Epithelial cell of proximal tubule (primary cell): ENCODE measurements at regions not wholly inside any gene's neighbourhood (a gene's known extent, or its start where the extent isn't known, plus 50 kb on each side); places are given as distances from the start of the nearest gene placed in this dataset.

Experiments
- DNase-seq: peaks from one replicate; pipeline ENCODE4 v3.0.0-alpha.2; 2011; ENCODE audit warnings: low read depth
- H3K4me3 ChIP-seq: 2 replicates; pipeline ENCODE4 v1.5.1; 2011; ENCODE audit warnings: low read depth, mild to moderate bottlenecking, low read length
- TF ChIP-seq, protein P1 (sequence below): conservative IDR thresholded peaks from 2 replicates; pipeline ENCODE4 v1.5.1; 2012; ENCODE audit warnings: low read depth, mild to moderate bottlenecking, low read length

DNA sequence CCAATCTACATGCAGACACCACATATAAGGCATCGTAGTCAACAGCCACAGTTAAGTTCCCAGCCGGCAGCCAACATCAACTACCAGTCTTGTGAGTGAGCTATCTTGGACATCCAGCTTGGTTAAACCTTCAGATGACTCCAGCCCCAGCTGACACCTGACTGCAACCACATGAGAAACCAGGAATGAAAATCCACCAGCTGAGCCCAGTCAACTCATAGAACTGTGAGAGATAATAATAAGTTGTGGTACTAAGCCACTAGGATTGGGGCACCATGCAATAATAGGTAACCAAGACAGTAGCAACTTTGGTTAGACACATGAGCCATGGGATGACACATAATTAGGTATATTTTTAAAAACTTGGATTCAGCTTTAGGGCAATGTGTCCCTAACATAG is 188.1 kb upstream of the BCOR start:
- TF ChIP-seq, protein P1, sequence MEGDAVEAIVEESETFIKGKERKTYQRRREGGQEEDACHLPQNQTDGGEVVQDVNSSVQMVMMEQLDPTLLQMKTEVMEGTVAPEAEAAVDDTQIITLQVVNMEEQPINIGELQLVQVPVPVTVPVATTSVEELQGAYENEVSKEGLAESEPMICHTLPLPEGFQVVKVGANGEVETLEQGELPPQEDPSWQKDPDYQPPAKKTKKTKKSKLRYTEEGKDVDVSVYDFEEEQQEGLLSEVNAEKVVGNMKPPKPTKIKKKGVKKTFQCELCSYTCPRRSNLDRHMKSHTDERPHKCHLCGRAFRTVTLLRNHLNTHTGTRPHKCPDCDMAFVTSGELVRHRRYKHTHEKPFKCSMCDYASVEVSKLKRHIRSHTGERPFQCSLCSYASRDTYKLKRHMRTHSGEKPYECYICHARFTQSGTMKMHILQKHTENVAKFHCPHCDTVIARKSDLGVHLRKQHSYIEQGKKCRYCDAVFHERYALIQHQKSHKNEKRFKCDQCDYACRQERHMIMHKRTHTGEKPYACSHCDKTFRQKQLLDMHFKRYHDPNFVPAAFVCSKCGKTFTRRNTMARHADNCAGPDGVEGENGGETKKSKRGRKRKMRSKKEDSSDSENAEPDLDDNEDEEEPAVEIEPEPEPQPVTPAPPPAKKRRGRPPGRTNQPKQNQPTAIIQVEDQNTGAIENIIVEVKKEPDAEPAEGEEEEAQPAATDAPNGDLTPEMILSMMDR = no peak
- no peak overlapping the region for H3K4me3 ChIP-seq
- DNase-seq = no peak

DNA sequence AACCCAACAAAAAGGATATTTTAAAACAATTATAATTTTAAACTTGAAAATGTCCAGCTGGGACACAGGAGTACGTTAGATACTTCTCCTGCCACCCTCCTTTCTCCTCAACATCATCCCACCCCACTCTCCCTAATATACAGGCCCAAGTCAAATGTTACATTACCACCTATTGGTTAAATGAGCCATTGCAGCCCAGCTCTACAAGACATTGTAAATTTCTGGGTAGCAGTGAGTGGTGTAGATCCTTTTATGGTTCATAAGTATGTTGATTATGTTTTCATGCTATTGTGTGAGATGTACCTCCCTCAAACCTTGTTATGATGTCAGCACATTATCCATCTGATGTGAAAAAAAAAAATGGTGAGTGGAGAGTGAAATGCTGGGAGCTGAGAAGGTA is 187.1 kb upstream of the BCOR start:
- TF ChIP-seq, protein P1 = peak; percentile 2
- no peak for DNase-seq
- H3K4me3 ChIP-seq = no peak overlapping the region

GRCh38 chrX:40283981-40284380 is 186.2 kb upstream of the BCOR start:
- H3K4me3 ChIP-seq = no peak overlapping the region
- no peak for DNase-seq
- TF ChIP-seq, protein P1 = no peak

GRCh38 chrX:40282946-40283660 is 185.3 kb upstream of the BCOR start:
- no peak overlapping the region for H3K4me3 ChIP-seq
- DNase-seq = no peak
- TF ChIP-seq, protein P1 = no peak

DNA sequence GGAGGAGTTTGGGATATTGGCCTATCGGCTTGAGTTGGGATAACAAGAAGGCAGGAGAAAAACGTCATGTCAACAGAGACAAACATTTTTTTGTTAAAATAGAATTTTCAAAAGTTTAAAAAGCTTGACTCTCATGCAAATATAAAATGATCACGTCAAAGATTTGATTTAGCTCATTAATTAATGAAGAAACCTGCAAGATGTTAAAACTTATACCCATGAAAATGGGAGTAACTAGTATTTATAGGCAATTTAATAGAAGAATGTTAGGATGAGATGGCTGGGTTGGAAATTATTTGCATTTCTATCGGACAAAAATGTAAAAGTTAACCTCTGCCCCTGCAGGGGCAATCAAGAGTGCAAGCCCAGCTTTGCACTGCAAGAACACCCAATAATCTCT is 184.6 kb upstream of the BCOR start:
- DNase-seq = no peak
- TF ChIP-seq, protein P1 = no peak
- H3K4me3 ChIP-seq = no peak overlapping the region

DNA sequence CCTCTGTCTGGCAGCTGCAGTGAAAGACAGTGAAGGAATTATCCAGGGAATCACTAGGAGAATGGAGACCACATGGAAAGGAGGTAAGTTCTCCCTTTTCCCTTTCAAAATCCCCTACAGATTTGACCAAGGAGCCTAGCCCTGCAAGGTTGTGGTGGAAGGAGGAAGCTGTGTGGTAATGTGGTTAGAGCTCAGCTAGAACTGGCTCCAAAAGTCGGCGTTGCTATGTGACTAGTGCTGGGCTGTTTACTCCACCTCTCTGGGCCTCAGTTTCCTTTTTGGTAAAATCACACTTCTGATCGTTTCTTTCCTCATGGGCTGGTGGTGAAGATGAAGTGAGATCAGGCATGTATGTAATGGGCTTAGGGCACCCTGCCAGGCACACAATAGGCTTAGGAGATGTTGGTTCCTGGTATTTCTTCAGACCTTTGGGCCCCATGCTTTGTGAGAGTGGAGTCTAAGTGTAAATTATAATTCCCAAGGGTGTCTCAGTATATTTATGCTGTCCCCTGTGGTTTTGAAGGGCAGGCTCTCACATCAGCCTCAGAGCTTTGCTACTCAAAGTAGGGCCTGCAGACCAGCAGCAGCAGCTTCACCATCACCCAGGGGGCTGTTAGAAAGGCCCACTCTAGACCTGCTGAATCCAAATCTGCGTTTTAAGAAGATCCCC is 183.7 kb upstream of the BCOR start:
- TF ChIP-seq, protein P1 = no peak
- H3K4me3 ChIP-seq = no peak overlapping the region
- DNase-seq = no peak

DNA sequence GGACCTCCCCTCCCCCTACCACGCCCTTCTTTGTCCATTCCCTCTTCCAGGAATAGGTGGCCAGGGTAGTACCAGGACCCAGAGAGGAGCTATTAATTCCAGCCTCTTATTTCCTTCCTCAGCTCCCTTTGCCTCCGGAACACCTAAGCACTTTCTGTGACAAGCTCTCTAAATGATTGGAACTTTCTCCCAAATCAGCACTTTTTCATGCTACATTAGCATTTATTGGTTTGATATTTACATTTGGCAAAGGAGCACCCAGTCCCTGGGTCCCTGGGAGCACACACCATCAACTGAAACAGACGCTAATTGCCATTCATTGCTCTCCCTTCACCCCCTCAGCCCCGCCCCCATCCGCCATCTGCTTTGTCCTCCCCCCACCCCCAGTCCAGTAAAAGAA is 182.0 kb upstream of the BCOR start:
- TF ChIP-seq, protein P1 = no peak
- DNase-seq = no peak
- no peak overlapping the region for H3K4me3 ChIP-seq
